DOHH2 (cell line): ENCODE measurements at regions not wholly inside any gene's neighbourhood (a gene's known extent, or its start where the extent isn't known, plus 50 kb on each side); places are given as distances from the start of the nearest gene placed in this dataset.

Experiments used
- H3F3A ChIP-seq: fragments of 200-600 bp; sonication (generic), shearing (Covaris generic); 2 replicates; pipeline ENCODE4 v1.6.0; 2016; ENCODE audit warnings: antibody characterized with exemption, mild to moderate bottlenecking; ENCODE audit not compliant: control insufficient read depth, insufficient read depth
- H3K27ac ChIP-seq: fragments of 200-600 bp; sonication (generic); 2 replicates; pipeline ENCODE4 v1.5.1; 2014; ENCODE audit warnings: low read depth, mild to moderate bottlenecking, low read length, moderate library complexity
- H3K27me3 ChIP-seq: fragments of 200-600 bp; sonication (generic); 2 replicates; pipeline ENCODE4 v1.6.1; 2014; ENCODE audit warnings: mild to moderate bottlenecking, low read length, mixed read lengths; ENCODE audit not compliant: control insufficient read depth
- H3K36me3 ChIP-seq: fragments of 200-600 bp; sonication (generic); 2 replicates; pipeline ENCODE4 v1.6.1; 2014; ENCODE audit warnings: mild to moderate bottlenecking, low read length, moderate library complexity, mixed read lengths; ENCODE audit not compliant: control insufficient read depth
- H3K4me1 ChIP-seq: fragments of 200-600 bp; sonication (generic); 2 replicates; pipeline ENCODE4 v1.6.1; 2014; ENCODE audit warnings: mild to moderate bottlenecking, low read length, mixed read lengths; ENCODE audit not compliant: control insufficient read depth
- H3K4me2 ChIP-seq: fragments of 200-600 bp; sonication (generic); 2 replicates; pipeline ENCODE4 v1.6.0; 2014; ENCODE audit warnings: mild to moderate bottlenecking, low read length, moderate library complexity
- H3K4me3 ChIP-seq: fragments of 200-600 bp; sonication (generic); 2 replicates; pipeline ENCODE4 v1.5.1; 2014; ENCODE audit warnings: mild to moderate bottlenecking, low read length, mixed read lengths
- H3K79me2 ChIP-seq: fragments of 200-600 bp; sonication (generic); 2 replicates; pipeline ENCODE4 v1.6.1; 2014; ENCODE audit warnings: mild to moderate bottlenecking, low read length, mixed read lengths; ENCODE audit not compliant: control insufficient read depth
- H3K9me2 ChIP-seq: fragments of 200-600 bp; sonication (generic); replicated peaks from 2 replicates; pipeline ENCODE4 v1.6.1; 2014; ENCODE audit warnings: mild to moderate bottlenecking, low read length, mixed read lengths; ENCODE audit not compliant: control insufficient read depth
- H3K9me3 ChIP-seq: fragments of 200-600 bp; sonication (generic); 2 replicates; pipeline ENCODE4 v1.6.1; 2014; ENCODE audit warnings: antibody characterized with exemption, low read length, mixed read lengths; ENCODE audit not compliant: control insufficient read depth, insufficient read depth
- H4K20me1 ChIP-seq: fragments of 200-600 bp; sonication (generic); 2 replicates; pipeline ENCODE4 v1.6.0; 2014; ENCODE audit warnings: low read depth, mild to moderate bottlenecking, antibody characterized with exemption, low read length, moderate library complexity; ENCODE audit not compliant: control insufficient read depth, insufficient read depth
- CTCF ChIP-seq: fragments of 200-600 bp; sonication (generic); IDR thresholded peaks from one replicate; pipeline ENCODE4 v1.5.1; 2014; ENCODE audit warnings: antibody characterized with exemption, mild to moderate bottlenecking, low read depth, low read length; ENCODE audit not compliant: poor library complexity, severe bottlenecking
- EZH2phosphoT487 ChIP-seq: fragments of 200-600 bp; sonication (generic); IDR thresholded peaks from 2 replicates; pipeline ENCODE4 v1.6.1; 2017; ENCODE audit warnings: borderline replicate concordance, mild to moderate bottlenecking, antibody characterized with exemption, low read length, moderate library complexity, mixed read lengths

- H3F3A ChIP-seq, result no peaks in the 10 kb centered on the region
- no peaks in the 10 kb centered on the region for H3K79me2 ChIP-seq
- no peak overlapping the region for H3K27ac ChIP-seq
- TF ChIP-seq EZH2phosphoT487 (no peak), CTCF (no peak)
- no peaks in the 10 kb centered on the region for H3K36me3 ChIP-seq
- no peaks in the 10 kb centered on the region for H3K9me2 ChIP-seq
- no peaks in the 10 kb centered on the region for H4K20me1 ChIP-seq
- no peak overlapping the region for H3K4me2 ChIP-seq
- H3K4me1 ChIP-seq, result no peaks in the 10 kb centered on the region
- H3K9me3 ChIP-seq, result no peaks in the 10 kb centered on the region
- no peak overlapping the region for H3K4me3 ChIP-seq
- no peaks in the 10 kb centered on the region for H3K27me3 ChIP-seq
Observed at GRCh38 chr10:64096941-64097340, 575.7 kb downstream of the REEP3 start.

GRCh38 chr10:64097391-64098122 is 576.4 kb downstream of the REEP3 start:
- Histone ChIP-seq H3K27me3 (no peaks in the 10 kb centered on the region), H3K4me2 (no peak overlapping the region)

GRCh38 chr10:64098994-64099393 is 577.8 kb downstream of the REEP3 start:
- Histone ChIP-seq H3F3A (no peaks in the 10 kb centered on the region), H3K4me2 (no peak overlapping the region), H3K9me3 (no peaks in the 10 kb centered on the region), H3K79me2 (no peaks in the 10 kb centered on the region), H3K4me1 (no peaks in the 10 kb centered on the region), H3K9me2 (no peaks in the 10 kb centered on the region), H3K4me3 (no peak overlapping the region), H3K36me3 (no peaks in the 10 kb centered on the region), H3K27me3 (0 out of 2 replicates have a peak, but pooled peaks cover 5% of the 10 kb centered on the region), H3K27ac (no peak overlapping the region), H4K20me1 (no peaks in the 10 kb centered on the region)
- no peak for TF ChIP-seq EZH2phosphoT487
- no peak for TF ChIP-seq CTCF

More at GRCh38 chr10:64097391-64098122, 576.4 kb downstream of the REEP3 start:
- Histone ChIP-seq H3K4me3 (no peak overlapping the region), H3F3A (no peaks in the 10 kb centered on the region), H3K27ac (no peak overlapping the region), H3K36me3 (no peaks in the 10 kb centered on the region), H4K20me1 (no peaks in the 10 kb centered on the region), H3K4me1 (no peaks in the 10 kb centered on the region), H3K9me2 (no peaks in the 10 kb centered on the region), H3K79me2 (no peaks in the 10 kb centered on the region), H3K9me3 (no peaks in the 10 kb centered on the region)
- TF ChIP-seq CTCF (no peak), EZH2phosphoT487 (no peak)
